H1 (cell line): ENCODE measurements at regions not wholly inside any gene's neighbourhood (a gene's known extent, or its start where the extent isn't known, plus 50 kb on each side); places are given as distances from the start of the nearest gene placed in this dataset.

Experiments
- NRF1 ChIP-seq: IDR thresholded peaks from 2 replicates; pipeline ENCODE4 v1.6.1; 2011; ENCODE audit warnings: mild to moderate bottlenecking, low read depth, low read length, improper control_type of control experiment
- POLR2A ChIP-seq, 2 experiments: IDR thresholded peaks; 1 replicate in 1 of 2; 2 replicates in 1 of 2; pipeline ENCODE4 v1.6.1; 2011; ENCODE audit warnings: low read depth in 2 of 2, low read length in 2 of 2, mild to moderate bottlenecking in 2 of 2; ENCODE audit errors: control extremely low read depth in 1 of 2
- SIN3A ChIP-seq, 2 experiments: IDR thresholded peaks in 1 of 2; conservative IDR thresholded peaks in 1 of 2; 2 replicates each; pipeline ENCODE4 v1.6.1; 2011 to 2012; ENCODE audit warnings: low read length in 2 of 2, improper control_type of control experiment in 1 of 2, low read depth in 1 of 2, mild to moderate bottlenecking in 1 of 2
- TF ChIP-seq, protein P1 (sequence below), 3 experiments: IDR thresholded peaks; 1 replicate in 2 of 3; 2 replicates in 1 of 3; pipeline versions ENCODE4 v1.5.1 to v1.6.1; 2011; ENCODE audit warnings: low read length in 3 of 3, mild to moderate bottlenecking in 3 of 3, inconsistent platforms in 2 of 3, low read depth in 1 of 3, moderate library complexity in 1 of 3; ENCODE audit not compliant: insufficient read depth in 1 of 3; ENCODE audit errors: control extremely low read depth in 1 of 3

DNA sequence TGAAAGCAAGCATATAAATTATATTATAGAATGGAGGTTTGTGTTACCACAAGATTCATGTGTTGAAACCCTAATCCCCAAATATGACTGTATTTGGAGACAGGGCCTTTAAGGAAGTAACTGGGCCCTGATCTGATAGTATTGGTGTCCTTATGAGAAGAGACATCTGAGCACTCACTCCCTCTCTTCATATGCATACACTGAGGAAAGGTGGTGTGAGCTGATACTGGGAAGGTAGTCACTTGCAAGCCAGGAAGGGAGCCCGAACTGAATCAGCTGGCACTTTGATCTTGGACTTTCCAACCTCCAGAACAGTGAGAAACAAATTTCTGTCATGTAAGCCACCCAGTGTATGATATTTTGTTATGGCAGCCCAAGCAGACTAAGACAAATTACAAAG lies 66.9 kb upstream of the RHOBTB1 start:
- TF ChIP-seq SIN3A (conservative IDR thresholded peaks at IDR 0.05 in 1 of 2, IDR thresholded peaks at IDR 0.05 in 1 of 2; ENCODE audit: low read depth in 1 of 2, low read length in 2 of 2), result no peak
- no peak for TF ChIP-seq NRF1
- TF ChIP-seq POLR2A (IDR thresholded peaks at IDR 0.05; ENCODE audit: control extremely low read depth in 1 of 2, low read depth in 2 of 2, low read length in 2 of 2), result no peak
- TF ChIP-seq, protein P1, sequence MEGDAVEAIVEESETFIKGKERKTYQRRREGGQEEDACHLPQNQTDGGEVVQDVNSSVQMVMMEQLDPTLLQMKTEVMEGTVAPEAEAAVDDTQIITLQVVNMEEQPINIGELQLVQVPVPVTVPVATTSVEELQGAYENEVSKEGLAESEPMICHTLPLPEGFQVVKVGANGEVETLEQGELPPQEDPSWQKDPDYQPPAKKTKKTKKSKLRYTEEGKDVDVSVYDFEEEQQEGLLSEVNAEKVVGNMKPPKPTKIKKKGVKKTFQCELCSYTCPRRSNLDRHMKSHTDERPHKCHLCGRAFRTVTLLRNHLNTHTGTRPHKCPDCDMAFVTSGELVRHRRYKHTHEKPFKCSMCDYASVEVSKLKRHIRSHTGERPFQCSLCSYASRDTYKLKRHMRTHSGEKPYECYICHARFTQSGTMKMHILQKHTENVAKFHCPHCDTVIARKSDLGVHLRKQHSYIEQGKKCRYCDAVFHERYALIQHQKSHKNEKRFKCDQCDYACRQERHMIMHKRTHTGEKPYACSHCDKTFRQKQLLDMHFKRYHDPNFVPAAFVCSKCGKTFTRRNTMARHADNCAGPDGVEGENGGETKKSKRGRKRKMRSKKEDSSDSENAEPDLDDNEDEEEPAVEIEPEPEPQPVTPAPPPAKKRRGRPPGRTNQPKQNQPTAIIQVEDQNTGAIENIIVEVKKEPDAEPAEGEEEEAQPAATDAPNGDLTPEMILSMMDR (IDR thresholded peaks at IDR 0.05; ENCODE audit: control extremely low read depth in 1 of 3, insufficient read depth in 1 of 3, low read depth in 1 of 3, low read length in 3 of 3), result no peak
